ENCODE measurements at regions not wholly inside any gene's neighbourhood (a gene's known extent, or its start where the extent isn't known, plus 50 kb on each side); places are given as distances from the start of the nearest gene placed in this dataset.
"Not testable (repeated sequence)": the region's sequence is repeated elsewhere in the genome, so short reads cannot be mapped to it uniquely, and the experiment has no call there.

GRCh38 chr15:92803852-92804609 is 96.1 kb upstream of the CHD2 start:
- DNase-seq (ENCODE audit: low read depth) = peak; percentile 100

- DNase-seq (ENCODE audit: low read depth) = not testable (repeated sequence)
Observed at GRCh38 chr15:92804610-92804936, 95.6 kb upstream of the CHD2 start.

- no peak for DNase-seq (ENCODE audit: low read depth)
Observed at GRCh38 chr15:92805080-92805690, 94.9 kb upstream of the CHD2 start.

GRCh38 chr15:92806171-92806570 is 94.0 kb upstream of the CHD2 start:
- DNase-seq (ENCODE audit: low read depth) = not testable (repeated sequence)

- no peak for DNase-seq (ENCODE audit: low read depth)
Observed at GRCh38 chr15:92806763-92807162, 93.4 kb upstream of the CHD2 start.

GRCh38 chr15:92807971-92808571 is 92.1 kb upstream of the CHD2 start:
- DNase-seq (ENCODE audit: low read depth) = peak; percentile 53

- peak; percentile 89 for DNase-seq (ENCODE audit: low read depth)
Observed at GRCh38 chr15:92808598-92809063, 91.5 kb upstream of the CHD2 start.

GRCh38 chr15:92809064-92809879 is 90.9 kb upstream of the CHD2 start:
- DNase-seq (ENCODE audit: low read depth) = peak; percentile 97

GRCh38 chr15:92809880-92810361 is 90.2 kb upstream of the CHD2 start:
- peak; percentile 57 for DNase-seq (ENCODE audit: low read depth)

GRCh38 chr15:92810418-92811138 is 89.5 kb upstream of the CHD2 start:
- DNase-seq (ENCODE audit: low read depth) = peak; percentile 88

- DNase-seq (ENCODE audit: low read depth) = no peak
Observed at GRCh38 chr15:92811148-92811913, 88.8 kb upstream of the CHD2 start.

GRCh38 chr15:92812271-92812670 is 87.9 kb upstream of the CHD2 start:
- no peak for DNase-seq (ENCODE audit: low read depth)

GRCh38 chr15:92813485-92813884 is 86.6 kb upstream of the CHD2 start:
- DNase-seq (ENCODE audit: low read depth) = no peak

- DNase-seq (ENCODE audit: low read depth) = no peak
Observed at GRCh38 chr15:92817339-92817886, 82.7 kb upstream of the CHD2 start.

- peak; percentile 15 for DNase-seq (ENCODE audit: low read depth)
Observed at GRCh38 chr15:92818651-92819277, 81.4 kb upstream of the CHD2 start.

GRCh38 chr15:92819278-92820235 is 80.6 kb upstream of the CHD2 start:
- DNase-seq (ENCODE audit: low read depth) = peak; percentile 33

GRCh38 chr15:92820236-92821021 is 79.7 kb upstream of the CHD2 start:
- peak; percentile 93 for DNase-seq (ENCODE audit: low read depth)

All from RPMI7951 (cell line).